SK-N-MC (cell line): ENCODE measurements at regions not wholly inside any gene's neighbourhood (a gene's known extent, or its start where the extent isn't known, plus 50 kb on each side); places are given as distances from the start of the nearest gene placed in this dataset.

Experiments used
- EZH2 ChIP-seq: fragments of 200-600 bp; sonication (generic); IDR thresholded peaks from one replicate; pipeline ENCODE4 v1.6.1; 2017; ENCODE audit warnings: antibody characterized with exemption
- FOXP2 ChIP-seq: optimal IDR thresholded peaks from 2 replicates; pipeline ENCODE3; 2011; ENCODE audit warnings: mild to moderate bottlenecking, moderate library complexity; ENCODE audit not compliant: insufficient read depth; ENCODE audit errors: extremely low read length, control extremely low read depth
- POLR2AphosphoS5 ChIP-seq: IDR thresholded peaks from 2 replicates; pipeline ENCODE4 v1.6.1; 2012; ENCODE audit warnings: mild to moderate bottlenecking, low read depth, low read length, borderline replicate concordance

- TF ChIP-seq POLR2AphosphoS5 (no peak), EZH2 (no peak), FOXP2 (no peak)
These were observed 167.8 kb upstream of the EEPD1 start for GRCh38 chr7:35985126-35985754.
